ENCODE measurements at regions not wholly inside any gene's neighbourhood (a gene's known extent, or its start where the extent isn't known, plus 50 kb on each side); places are given as distances from the start of the nearest gene placed in this dataset.
"Not testable (repeated sequence)": the region's sequence is repeated elsewhere in the genome, so short reads cannot be mapped to it uniquely, and the experiment has no call there.

- ATAC-seq: no peak
Measured at GRCh38 chr14:103271189-103271588, 62.8 kb upstream of the EIF5 start.

- ATAC-seq: no peak
Measured at GRCh38 chr14:103273145-103273744, 60.8 kb upstream of the EIF5 start.

GRCh38 chr14:103273745-103274615, 60.1 kb upstream of the EIF5 start:
- ATAC-seq: no peak

GRCh38 chr14:103275000-103275399, 59.0 kb upstream of the EIF5 start:
- ATAC-seq: no peak

GRCh38 chr14:103277931-103278330, 56.1 kb upstream of the EIF5 start:
- no peak for ATAC-seq

- ATAC-seq: no peak
Measured at GRCh38 chr14:103279142-103280025, 54.7 kb upstream of the EIF5 start.

- ATAC-seq: no peak
Measured at GRCh38 chr14:103280278-103280928, 53.6 kb upstream of the EIF5 start.

- ATAC-seq: no peak
Measured at GRCh38 chr14:103281496-103282231, 52.4 kb upstream of the EIF5 start.

GRCh38 chr14:103282309-103282708, 51.7 kb upstream of the EIF5 start:
- ATAC-seq: not testable (repeated sequence)

- ATAC-seq: no peak
Measured at GRCh38 chr14:103282932-103283331, 51.1 kb upstream of the EIF5 start.

- no peak for ATAC-seq
Measured at GRCh38 chr14:103283916-103284315, 50.1 kb upstream of the EIF5 start.

Data from activated CD4-positive, CD25-positive, alpha-beta regulatory T cell treated with anti-CD3 and anti-CD28 coated beads, Interleukin-2, amount 50 U/mL, for 24 hours (primary cell).